ENCODE measurements at regions not wholly inside any gene's neighbourhood (a gene's known extent, or its start where the extent isn't known, plus 50 kb on each side); places are given as distances from the start of the nearest gene placed in this dataset.

DNA sequence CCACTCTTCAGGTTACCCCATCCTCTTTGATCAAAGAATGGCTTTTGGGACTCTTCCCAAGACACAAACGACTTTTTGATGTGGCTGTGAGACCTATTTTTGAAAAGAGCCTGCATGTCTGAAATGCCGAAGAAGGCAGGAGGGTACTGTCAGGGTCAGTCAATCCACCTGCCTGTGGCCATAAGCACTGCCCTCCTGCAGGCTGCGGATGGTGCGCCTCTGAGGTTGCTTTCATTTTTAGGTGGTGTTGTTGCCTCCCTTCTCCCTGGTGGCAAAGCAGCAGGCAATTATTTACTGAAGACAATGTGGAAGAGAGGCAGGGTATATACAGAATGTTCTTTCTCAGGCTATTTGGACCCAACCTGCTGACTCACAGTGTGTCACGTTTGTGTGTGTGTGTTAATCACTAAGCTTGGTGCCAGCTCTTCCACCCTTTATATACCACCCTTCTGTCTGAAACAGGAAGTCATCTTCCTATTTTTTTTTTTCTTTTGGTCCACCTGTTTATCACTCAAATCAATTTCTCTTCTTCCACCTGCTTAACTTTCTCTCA lies 1421.2 kb upstream of the CELF2 start:
- whole genome bisulfite sequencing, 3 donors, result 66 to 73% (median 73%) methylated on average over 5 of the region's 5 CpGs
- H3K27ac ChIP-seq (ENCODE audit: low read depth, low read length), result no peak overlapping the region

DNA sequence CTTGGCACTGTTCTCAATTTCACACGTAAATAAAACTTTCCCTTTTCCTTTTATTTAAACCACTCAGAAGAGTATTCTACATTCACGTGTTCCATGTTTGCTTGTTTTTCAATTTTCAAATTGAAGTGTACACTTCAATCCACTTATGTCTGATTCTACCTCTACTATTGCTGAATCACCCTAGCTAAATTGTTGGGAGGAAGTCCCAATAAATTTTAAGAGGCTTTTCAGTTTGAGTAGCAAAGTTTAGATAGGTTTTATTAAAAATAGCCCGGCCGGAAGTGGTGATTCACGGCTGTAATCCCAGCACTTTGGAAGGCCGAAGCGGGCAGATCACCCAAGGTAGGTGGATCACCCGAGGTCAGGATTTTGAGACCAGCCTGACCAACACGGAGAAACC lies 1414.7 kb upstream of the CELF2 start:
- 48 to 73% (median 56%) methylated on average over 9 of the region's 9 CpGs for WGBS, 3 donors
- H3K27ac ChIP-seq (ENCODE audit: low read depth, low read length), result no peak overlapping the region

DNA sequence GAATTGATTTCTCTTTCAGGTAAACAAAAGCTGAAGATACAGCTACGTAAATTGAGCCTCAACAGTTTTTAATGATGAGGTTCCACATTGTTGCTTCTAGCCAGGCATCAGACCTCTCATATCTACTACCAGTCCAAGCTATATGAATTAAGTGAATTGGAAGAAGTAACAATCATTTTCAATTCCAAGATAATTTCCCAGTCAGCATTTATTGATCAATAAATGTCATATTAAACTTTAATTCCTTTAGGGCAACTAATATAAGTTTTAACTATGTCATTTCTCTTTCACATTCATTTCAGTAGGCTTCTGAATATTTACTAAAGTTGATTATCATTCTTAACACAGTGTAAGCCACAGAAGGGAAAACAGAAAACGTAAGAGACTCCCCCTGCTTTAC lies 1413.7 kb upstream of the CELF2 start:
- 46 to 82% (median 80%) methylated on average over 2 of the region's 2 CpGs for WGBS, 3 donors
- H3K27ac ChIP-seq (ENCODE audit: low read depth, low read length), result no peak overlapping the region

DNA sequence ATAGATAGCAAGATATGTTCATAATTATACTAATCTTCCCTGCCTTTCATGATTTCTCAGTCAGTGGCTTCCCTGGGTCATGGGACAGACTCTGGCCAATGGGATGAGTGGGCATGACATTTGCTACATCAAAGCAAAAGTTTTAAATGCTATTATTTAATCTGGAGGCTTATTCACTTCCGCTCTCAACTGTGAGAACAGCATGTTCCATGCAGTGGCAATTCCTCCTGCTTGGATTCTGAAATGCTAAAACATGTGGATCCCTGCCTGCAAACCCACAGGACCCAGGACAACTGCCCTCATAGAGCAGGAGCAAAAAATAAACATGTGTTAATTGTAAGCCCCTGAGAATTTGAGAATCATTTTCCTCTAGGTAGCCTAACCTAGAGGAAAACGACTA lies 1412.4 kb upstream of the CELF2 start:
- 61 to 78% (median 78%) methylated on average over 2 of the region's 2 CpGs for WGBS, 3 donors
- H3K27ac ChIP-seq (ENCODE audit: low read depth, low read length), result no peak overlapping the region

DNA sequence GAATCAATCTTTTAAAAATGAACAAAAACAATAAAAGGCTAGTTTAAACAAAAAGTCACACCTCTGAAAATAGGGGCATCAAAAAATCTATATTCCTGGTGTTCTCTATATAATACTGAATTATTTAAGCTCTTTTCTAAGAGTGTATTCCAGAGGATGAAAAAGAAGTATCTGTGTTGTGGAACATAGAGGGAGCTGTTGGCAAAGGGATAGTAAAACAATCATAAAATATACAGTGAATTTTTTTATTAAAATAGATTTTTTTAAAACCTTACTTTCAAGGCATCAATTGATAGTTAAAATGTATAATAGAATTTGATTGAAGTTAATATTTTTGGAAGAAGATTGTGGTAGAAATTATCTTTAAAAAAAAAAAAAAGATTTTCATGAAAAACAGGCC lies 1409.1 kb upstream of the CELF2 start:
- no peak overlapping the region for H3K27ac ChIP-seq (ENCODE audit: low read depth, low read length)

DNA sequence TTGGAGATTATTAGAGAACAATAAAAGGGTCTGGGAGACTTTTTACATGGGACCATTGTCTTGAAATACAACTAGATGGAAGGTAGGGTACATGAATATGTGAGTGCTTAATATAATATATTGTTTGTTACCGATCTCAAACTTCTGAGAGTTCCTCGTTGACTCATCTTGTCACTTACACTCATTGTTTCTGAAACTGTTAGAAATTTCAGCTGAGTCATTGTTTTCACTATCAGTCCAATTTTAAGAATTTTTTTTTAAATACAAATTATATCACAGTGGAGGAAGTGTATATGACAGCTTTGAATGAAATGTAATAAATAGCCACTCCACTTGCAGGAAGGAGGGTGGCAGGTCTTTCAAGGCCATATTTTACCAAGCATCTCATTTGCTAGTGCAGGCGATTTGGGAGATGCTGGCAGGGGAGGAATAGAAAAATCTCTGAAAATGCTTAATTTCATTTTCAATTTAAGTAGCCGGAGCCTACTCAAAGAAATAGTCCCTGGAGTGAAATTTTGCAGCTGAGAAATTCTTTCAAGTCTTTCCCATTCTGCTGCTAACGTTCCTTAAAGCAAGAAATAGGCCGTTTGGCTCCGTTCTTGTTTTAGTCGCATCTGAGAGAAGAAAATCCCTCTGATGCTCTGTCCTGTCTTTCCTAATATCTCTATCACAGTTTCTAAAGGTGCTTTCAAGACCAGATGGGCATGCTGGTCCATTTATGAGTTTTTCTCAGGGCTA lies 1404.2 kb upstream of the CELF2 start:
- no peak overlapping the region for H3K27ac ChIP-seq (ENCODE audit: low read depth, low read length)
- 26 to 75% (median 39%) methylated on average over 8 of the region's 8 CpGs for WGBS, 3 donors

DNA sequence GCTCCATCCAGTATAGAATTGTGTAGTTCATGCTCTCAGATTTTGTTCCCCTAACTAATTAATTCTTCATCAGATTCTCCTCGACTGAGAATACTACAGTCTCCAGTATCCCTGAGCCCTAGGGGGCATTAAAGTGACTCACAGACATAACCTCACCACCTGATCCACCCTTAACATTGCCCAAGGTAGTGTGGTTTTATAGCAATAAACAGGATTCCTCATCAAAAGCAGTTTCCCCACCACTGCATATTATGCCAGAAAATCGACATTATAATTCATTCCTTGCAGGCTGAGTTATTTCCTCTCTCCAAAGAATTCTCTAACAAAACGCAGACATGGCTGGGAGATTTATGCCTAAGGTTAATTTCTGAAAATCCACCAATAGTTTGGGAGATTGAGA lies 1402.5 kb upstream of the CELF2 start:
- WGBS, 3 donors, result 64 to 79% (median 69%) methylated on average over 3 of the region's 3 CpGs
- H3K27ac ChIP-seq (ENCODE audit: low read depth, low read length), result no peak overlapping the region

DNA sequence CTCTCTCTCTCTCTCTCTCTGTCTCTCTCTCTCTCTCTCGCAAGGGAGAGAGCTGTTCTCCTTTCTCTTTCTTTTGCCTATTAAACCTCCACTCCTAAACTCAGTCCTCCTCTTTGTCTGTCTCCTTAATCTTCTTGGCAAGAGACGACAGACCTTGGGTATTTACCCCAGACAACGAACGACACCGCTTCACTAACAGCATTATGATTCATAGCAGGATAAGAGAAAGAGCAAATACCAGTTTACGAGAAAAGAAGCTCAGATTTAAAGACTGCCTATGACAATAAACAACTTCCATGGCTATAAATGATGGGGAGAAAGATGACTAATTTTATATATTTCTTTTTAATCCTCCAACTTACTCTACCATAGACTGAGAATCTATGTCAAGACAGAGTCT lies 1396.5 kb upstream of the CELF2 start:
- WGBS, 3 donors, result 64 to 70% (median 69%) methylated on average over 6 of the region's 6 CpGs
- no peak overlapping the region for H3K27ac ChIP-seq (ENCODE audit: low read depth, low read length)

DNA sequence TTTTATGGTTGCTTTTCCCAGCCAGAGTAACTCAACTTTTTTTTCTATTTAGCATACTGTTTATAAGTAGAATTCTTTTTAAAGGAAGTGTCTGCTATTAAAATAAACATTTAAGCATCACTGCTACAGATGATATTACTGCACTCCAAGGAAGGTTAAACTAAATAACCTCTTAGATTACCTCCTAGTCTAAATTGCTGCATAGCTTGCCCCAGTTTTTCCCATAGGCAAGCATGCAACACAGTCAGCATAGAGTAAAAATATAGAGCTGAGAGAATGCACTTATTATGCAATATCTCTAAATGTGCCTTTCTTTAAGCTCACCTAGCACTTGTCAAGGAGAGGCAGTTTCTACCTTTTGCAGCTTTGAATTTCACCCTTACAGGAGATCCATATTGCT lies 1392.4 kb upstream of the CELF2 start:
- no peak overlapping the region for H3K27ac ChIP-seq (ENCODE audit: low read depth, low read length)

DNA sequence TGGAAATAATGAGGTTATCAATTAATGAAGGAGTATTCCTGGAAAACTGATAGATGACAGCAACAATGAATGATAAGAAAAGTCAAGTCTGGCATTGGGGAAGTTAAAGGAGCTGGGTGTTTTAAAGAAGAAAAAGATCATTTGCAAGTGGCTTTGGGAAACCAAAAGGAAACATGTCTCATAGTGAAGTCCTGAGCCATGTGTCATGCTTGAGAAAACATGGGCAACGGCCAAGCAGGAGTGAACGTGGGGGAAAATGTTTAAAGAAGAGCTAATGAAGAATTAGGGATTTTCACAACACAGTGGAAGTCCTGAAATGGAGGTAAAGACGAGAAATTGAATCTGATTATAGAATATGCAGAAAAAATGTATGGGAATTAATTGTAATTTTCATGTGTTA lies 1383.2 kb upstream of the CELF2 start:
- H3K27ac ChIP-seq (ENCODE audit: low read depth, low read length), result no peak overlapping the region
- WGBS, 3 donors, result 58 to 77% (median 70%) methylated on average over 3 of the region's 3 CpGs

DNA sequence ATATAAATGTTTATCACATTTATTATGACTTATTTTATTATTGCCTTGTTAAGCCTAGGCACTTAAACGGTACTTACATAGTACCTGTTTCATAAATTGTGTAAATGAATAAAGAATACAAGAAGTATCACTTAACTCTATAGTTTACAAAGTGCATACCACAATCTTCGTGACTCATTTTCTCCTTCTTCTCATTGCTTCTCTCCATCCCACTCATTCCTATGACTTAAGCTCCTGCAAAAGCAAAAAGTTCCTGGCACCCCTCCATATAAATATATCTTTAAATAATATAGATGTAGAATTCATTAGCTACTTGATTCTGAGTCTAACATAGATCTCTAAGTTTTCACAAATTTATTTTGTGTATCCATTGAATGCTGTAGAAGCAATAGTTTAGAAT lies 1382.0 kb upstream of the CELF2 start:
- 55 to 75% (median 70%) methylated on average over 2 of the region's 2 CpGs for WGBS, 3 donors
- no peak overlapping the region for H3K27ac ChIP-seq (ENCODE audit: low read depth, low read length)

DNA sequence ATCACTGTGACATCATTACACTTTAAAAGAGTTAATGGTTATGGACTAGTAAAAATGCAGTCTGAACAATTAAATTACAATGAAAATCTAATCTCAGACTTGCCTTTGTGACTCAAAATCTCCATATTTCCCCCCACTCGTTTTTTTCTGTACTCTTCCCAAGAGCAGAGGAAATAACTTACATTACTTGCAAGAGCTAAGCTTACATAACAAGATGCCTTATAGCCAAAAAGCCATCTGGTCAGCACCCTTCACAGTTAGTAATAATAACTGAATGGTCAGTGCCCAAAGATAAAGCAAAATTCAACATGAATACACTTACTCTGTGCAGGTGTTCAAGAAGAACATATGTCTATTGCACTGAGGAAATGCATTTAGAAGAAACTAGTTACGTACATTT lies 1381.5 kb upstream of the CELF2 start:
- WGBS, 3 donors, result 58 to 66% (median 65%) methylated on average over 2 of the region's 2 CpGs
- no peak overlapping the region for H3K27ac ChIP-seq (ENCODE audit: low read depth, low read length)

DNA sequence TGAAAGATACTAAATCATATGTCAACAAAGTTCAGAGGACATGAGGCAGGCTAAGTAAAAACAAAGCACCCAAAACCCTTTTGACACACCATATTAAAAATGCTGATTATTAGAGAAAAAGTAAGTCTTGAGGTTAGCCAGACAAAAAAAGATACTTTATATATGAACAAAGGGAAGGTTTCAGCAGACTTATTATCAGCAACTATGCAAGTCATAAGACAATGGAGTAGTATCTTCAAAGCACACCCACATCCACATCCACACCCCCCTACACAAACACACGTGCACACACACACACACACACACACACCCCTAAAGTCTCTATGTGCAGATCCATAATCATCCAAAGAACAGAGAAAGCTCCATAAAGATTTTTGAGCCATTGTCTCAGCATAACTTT lies 1373.9 kb upstream of the CELF2 start:
- 44 to 55% (median 48%) methylated on average over 1 of the region's 1 CpG for WGBS, 3 donors
- H3K27ac ChIP-seq (ENCODE audit: low read depth, low read length), result no peak overlapping the region

DNA sequence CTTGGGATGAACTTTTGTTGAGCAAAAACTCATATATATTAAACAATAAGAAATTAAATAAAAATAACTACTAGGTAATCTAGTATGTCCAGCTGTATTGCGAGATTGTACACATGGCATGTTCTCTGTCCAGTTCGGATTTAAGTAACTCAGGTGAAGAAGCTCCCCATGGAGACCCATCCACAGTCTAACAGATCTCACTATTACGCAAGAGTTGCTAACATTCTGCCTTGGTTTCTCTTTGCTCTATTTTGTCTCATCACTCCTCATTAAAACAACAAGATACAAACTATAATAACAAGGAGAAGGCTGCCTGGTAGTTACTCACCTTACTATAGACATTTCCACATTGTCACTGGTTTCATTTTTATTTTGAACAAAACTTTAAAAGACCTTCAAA lies 1372.3 kb upstream of the CELF2 start:
- 78 to 88% (median 86%) methylated on average over 3 of the region's 3 CpGs for WGBS, 3 donors
- H3K27ac ChIP-seq (ENCODE audit: low read depth, low read length), result no peak overlapping the region

DNA sequence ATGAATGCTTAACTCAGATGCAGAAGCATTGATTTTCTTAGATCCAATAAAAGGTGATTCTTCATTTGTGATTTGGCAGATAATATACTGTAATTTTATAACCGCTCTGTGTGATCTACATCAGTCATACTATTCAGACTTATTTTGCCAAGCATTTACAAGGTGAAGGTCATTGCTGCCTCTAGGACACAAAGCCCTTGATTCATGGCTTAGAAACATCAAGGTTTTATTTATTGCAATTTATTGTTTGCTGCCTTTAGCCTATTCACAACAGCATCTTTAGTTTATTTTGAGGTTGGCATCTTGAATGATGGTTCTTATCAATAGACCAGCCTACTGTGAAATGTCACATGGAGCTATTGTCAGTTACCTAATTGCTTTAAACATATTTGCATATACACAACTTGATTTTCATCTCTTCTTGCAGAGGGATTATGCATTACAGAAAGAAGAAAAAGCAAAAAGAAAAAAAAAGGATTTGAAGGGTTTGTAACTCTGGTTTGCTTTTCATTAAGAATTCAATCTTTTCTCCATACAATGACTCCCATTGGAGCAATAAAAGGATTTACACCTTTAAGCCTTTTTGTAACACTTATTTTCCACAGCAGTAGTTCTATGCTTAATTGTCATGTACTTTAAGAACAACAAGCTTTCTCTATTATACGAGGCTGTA lies 1371.6 kb upstream of the CELF2 start:
- 60 to 86% (median 80%) methylated on average over 2 of the region's 2 CpGs for WGBS, 3 donors
- H3K27ac ChIP-seq (ENCODE audit: low read depth, low read length), result no peak overlapping the region

DNA sequence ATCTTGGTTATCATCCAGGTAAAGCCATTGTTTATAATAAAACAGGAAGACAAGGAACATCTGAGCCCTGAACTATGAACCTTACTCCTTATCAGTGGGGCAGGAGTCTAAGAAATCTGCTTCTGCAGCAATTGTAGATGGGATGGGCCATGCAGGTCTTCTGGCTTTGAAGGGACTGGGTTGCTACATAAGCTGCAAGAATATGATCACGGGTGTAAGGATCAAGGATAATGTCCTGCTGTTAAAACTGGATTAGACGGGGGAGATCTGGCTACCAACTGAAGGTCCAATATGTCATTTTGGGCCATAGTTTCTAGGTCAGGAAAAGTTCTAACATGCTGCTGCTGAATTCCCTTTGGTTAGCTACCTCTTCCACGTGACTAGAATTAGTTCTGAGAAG lies 1363.4 kb upstream of the CELF2 start:
- WGBS, 3 donors, result 73 to 80% (median 73%) methylated on average over 3 of the region's 3 CpGs
- no peak overlapping the region for H3K27ac ChIP-seq (ENCODE audit: low read depth, low read length)

DNA sequence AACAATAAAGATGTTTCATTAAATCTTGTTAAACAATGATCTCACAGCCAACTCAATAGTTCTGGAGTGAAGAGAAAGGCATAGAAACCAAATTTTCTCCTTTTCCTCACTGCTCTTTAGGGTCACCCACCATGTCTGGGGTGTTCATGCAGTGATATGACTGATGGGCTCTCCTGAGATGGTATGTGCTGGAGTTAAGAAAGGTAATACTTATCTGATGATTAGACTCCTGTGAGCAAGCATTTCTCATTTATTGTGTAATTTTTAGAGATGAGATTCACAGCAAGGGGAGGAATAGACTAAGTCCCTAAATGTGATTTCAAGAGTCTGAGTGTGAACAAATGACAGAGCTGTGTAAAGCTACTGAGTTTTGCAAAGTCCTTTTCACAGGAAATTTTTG lies 1361.3 kb upstream of the CELF2 start:
- H3K27ac ChIP-seq (ENCODE audit: low read depth, low read length), result no peak overlapping the region

DNA sequence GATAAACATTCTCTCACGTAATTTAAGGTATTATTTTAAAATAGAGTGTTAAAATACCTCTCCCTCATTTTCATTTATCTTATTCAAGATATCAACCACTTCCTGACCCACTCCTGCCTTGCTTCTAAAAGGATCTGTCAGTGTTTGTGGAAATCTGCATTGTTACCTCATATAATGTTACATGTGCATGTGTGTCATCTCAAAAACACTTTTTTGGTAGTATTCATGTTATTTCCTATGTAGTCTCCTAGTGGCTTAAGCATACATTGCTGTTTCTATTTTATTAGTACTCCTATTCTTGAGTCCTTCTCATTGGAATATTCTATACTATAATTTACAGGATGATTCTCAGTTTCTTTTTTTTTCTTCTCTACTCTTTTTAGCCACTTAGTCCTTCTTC lies 1360.7 kb upstream of the CELF2 start:
- no peak overlapping the region for H3K27ac ChIP-seq (ENCODE audit: low read depth, low read length)
- WGBS, 3 donors, result 56 to 73% (median 66%) methylated on average over 1 of the region's 1 CpG

DNA sequence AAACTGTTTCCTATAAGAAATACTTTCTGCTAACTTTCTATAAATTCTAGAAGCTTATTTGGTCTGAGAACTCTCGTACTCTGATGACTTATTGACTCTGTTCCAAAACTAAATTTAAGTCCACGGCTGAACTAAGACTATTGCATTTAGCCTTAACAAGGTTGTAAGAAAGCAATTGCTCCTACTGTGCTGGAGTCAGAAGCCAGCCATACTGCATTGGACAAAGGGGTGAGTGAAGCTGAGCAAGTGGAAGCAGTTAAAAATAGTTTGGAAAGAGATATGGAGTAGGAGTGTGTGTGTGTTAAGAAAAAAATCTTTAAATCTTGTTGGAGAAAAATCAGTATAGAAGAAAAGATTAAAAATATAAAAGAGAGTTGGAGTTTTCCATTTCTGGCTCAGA lies 1360.1 kb upstream of the CELF2 start:
- WGBS, 3 donors, result 56 to 60% (median 58%) methylated on average over 2 of the region's 2 CpGs
- H3K27ac ChIP-seq (ENCODE audit: low read depth, low read length), result no peak overlapping the region

DNA sequence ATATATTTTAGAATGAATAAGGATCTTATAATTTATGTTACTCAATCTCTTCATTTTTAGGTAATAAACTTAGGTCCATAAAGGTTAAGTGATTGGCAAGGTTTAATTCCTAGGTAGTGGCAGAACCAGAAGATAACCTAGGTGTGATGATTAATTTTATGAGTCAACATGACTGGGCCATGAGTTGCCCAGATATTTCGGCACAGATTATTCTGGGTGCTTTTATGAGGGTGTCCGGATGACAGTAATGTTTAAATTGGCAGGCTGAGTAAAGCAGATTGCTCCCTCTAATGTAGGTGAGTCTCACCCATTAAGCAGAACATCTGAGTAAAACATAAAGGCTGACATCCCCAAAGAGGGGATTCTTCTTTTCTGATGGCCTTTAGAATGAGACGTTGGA lies 1349.3 kb upstream of the CELF2 start:
- WGBS, 3 donors, result 75 to 89% (median 84%) methylated on average over 3 of the region's 3 CpGs
- H3K27ac ChIP-seq (ENCODE audit: low read depth, low read length), result no peak overlapping the region

Data from adipose tissue (tissue), 3 donors.